HG02610 (cell line): ENCODE measurements at regions not wholly inside any gene's neighbourhood (a gene's known extent, or its start where the extent isn't known, plus 50 kb on each side); places are given as distances from the start of the nearest gene placed in this dataset.

Source experiments
- ATAC-seq: cut with Tn5 transposase; IDR thresholded peaks from one replicate; pipeline ENCODE4 v1.9.1; 2021; ENCODE audit warnings: mild to moderate bottlenecking, moderate library complexity; ENCODE audit not compliant: unreplicated experiment

- no peak for ATAC-seq
Observed at GRCh38 chr22:48154169-48154942, 1391.9 kb downstream of the TBC1D22A start.

- ATAC-seq, result no peak
Observed at GRCh38 chr22:48153726-48154125, 1391.3 kb downstream of the TBC1D22A start.

- ATAC-seq, result no peak
Observed at GRCh38 chr22:48152916-48153315, 1390.5 kb downstream of the TBC1D22A start.

- ATAC-seq, result no peak
Observed at GRCh38 chr22:48152164-48152775, 1389.8 kb downstream of the TBC1D22A start.

- no peak for ATAC-seq
Observed at GRCh38 chr22:48151641-48152040, 1389.2 kb downstream of the TBC1D22A start.

- no peak for ATAC-seq
Observed at GRCh38 chr22:48147831-48148230, 1385.4 kb downstream of the TBC1D22A start.

GRCh38 chr22:48147404-48147803, 1385.0 kb downstream of the TBC1D22A start:
- ATAC-seq, result no peak

GRCh38 chr22:48146426-48146825, 1384.0 kb downstream of the TBC1D22A start:
- ATAC-seq, result no peak

GRCh38 chr22:48145738-48146137, 1383.3 kb downstream of the TBC1D22A start:
- ATAC-seq, result no peak

GRCh38 chr22:48144318-48144717, 1381.9 kb downstream of the TBC1D22A start:
- ATAC-seq, result no peak

- ATAC-seq, result no peak
Observed at GRCh38 chr22:48143856-48144255, 1381.4 kb downstream of the TBC1D22A start.

GRCh38 chr22:48142388-48142787, 1379.9 kb downstream of the TBC1D22A start:
- ATAC-seq, result no peak

- ATAC-seq, result no peak
Observed at GRCh38 chr22:48141301-48141700, 1378.9 kb downstream of the TBC1D22A start.

- no peak for ATAC-seq
Observed at GRCh38 chr22:48140261-48140813, 1377.9 kb downstream of the TBC1D22A start.

GRCh38 chr22:48139776-48140175, 1377.3 kb downstream of the TBC1D22A start:
- ATAC-seq, result no peak

- ATAC-seq, result no peak
Observed at GRCh38 chr22:48138855-48139254, 1376.4 kb downstream of the TBC1D22A start.

GRCh38 chr22:48138427-48138826, 1376.0 kb downstream of the TBC1D22A start:
- no peak for ATAC-seq

- no peak for ATAC-seq
Observed at GRCh38 chr22:48137640-48138039, 1375.2 kb downstream of the TBC1D22A start.

GRCh38 chr22:48135592-48135991, 1373.1 kb downstream of the TBC1D22A start:
- ATAC-seq, result no peak

GRCh38 chr22:48125416-48125815, 1363.0 kb downstream of the TBC1D22A start:
- no peak for ATAC-seq

GRCh38 chr22:48121984-48122383, 1359.5 kb downstream of the TBC1D22A start:
- no peak for ATAC-seq

- no peak for ATAC-seq
Observed at GRCh38 chr22:48118654-48119053, 1356.2 kb downstream of the TBC1D22A start.
